KMS-11 (cell line): ENCODE measurements at regions not wholly inside any gene's neighbourhood (a gene's known extent, or its start where the extent isn't known, plus 50 kb on each side); places are given as distances from the start of the nearest gene placed in this dataset.

Source experiments
- H2AFZ ChIP-seq: fragments of 200-600 bp; sonication (generic); 2 replicates; pipeline ENCODE4 v1.6.1; 2016; ENCODE audit warnings: antibody characterized with exemption, mixed run types, low read depth
- H3K27ac ChIP-seq: fragments of 200-600 bp; sonication (generic); 2 replicates; pipeline ENCODE4 v1.6.1; 2016; ENCODE audit warnings: mild to moderate bottlenecking, mixed run types
- H3K27me3 ChIP-seq: fragments of 200-600 bp; sonication (generic); 2 replicates; pipeline ENCODE4 v1.6.1; 2017; ENCODE audit warnings: mild to moderate bottlenecking, low read depth, mixed run types, moderate library complexity; ENCODE audit not compliant: insufficient read depth
- H3K36me3 ChIP-seq: fragments of 200-600 bp; sonication (generic); 2 replicates; pipeline ENCODE4 v1.6.1; 2017; ENCODE audit warnings: mild to moderate bottlenecking, mixed run types; ENCODE audit not compliant: insufficient read depth
- H3K4me1 ChIP-seq: fragments of 200-600 bp; sonication (generic); 2 replicates; pipeline ENCODE4 v1.6.1; 2016; ENCODE audit warnings: mild to moderate bottlenecking, low read depth, mixed run types; ENCODE audit not compliant: poor library complexity, severe bottlenecking
- H3K4me2 ChIP-seq: fragments of 200-600 bp; sonication (generic); 2 replicates; pipeline ENCODE4 v1.7.0; 2016; ENCODE audit warnings: mild to moderate bottlenecking, mixed run types
- H3K4me3 ChIP-seq: fragments of 200-600 bp; sonication (generic); IDR thresholded peaks from 2 replicates; pipeline ENCODE4 v1.6.1; 2017; ENCODE audit warnings: low read depth, low read length, mixed read lengths; ENCODE audit not compliant: insufficient read depth
- H3K79me2 ChIP-seq: fragments of 200-600 bp; sonication (generic); 2 replicates; pipeline ENCODE4 v1.6.1; 2016; ENCODE audit warnings: low read depth, mixed run types; ENCODE audit not compliant: insufficient read depth
- H3K9ac ChIP-seq: fragments of 200-600 bp; sonication (generic); 2 replicates; pipeline ENCODE4 v1.6.1; 2016; ENCODE audit warnings: mild to moderate bottlenecking, mixed run types
- H4K20me1 ChIP-seq: fragments of 200-600 bp; sonication (generic); 2 replicates; pipeline ENCODE4 v1.6.1; 2016; ENCODE audit warnings: mild to moderate bottlenecking, mixed run types; ENCODE audit not compliant: insufficient read depth
- CTCF ChIP-seq: fragments of 200-600 bp; sonication (generic); conservative IDR thresholded peaks from 2 replicates; pipeline ENCODE4 v1.6.1; 2017; ENCODE audit warnings: low read depth, mild to moderate bottlenecking, antibody characterized with exemption, low read length, moderate library complexity, mixed read lengths

DNA sequence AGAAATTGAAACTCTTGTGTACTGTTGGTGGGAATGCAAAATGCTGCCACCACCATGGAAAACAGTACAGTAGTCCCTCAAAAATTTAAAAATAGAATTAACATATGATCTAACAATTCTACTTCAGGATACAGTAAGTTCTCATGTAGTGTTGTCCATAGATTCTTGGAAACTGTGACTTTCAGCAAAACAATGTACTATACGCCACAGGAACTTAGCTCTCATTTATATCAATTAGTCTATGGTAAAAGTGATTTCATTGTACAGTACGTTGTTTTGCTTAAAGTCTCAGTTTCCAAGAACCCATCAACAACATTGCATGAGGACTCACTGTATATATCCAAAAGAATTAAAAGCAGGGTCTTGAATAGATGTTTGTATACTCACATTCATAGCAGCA, 233.5 kb upstream of the GAS1 start:
- Histone ChIP-seq H3K4me2 (no peak overlapping the region), H3K27ac (no peak overlapping the region), H3K36me3 (no peaks in the 10 kb centered on the region), H2AFZ (no peak overlapping the region), H4K20me1 (no peaks in the 10 kb centered on the region), H3K9ac (no peak overlapping the region), H3K4me1 (peaks cover 6% of the 10 kb centered on the region), H3K4me3 (no peak overlapping the region), H3K27me3 (no peaks in the 10 kb centered on the region), H3K79me2 (no peaks in the 10 kb centered on the region)
- no peak for TF ChIP-seq CTCF

DNA sequence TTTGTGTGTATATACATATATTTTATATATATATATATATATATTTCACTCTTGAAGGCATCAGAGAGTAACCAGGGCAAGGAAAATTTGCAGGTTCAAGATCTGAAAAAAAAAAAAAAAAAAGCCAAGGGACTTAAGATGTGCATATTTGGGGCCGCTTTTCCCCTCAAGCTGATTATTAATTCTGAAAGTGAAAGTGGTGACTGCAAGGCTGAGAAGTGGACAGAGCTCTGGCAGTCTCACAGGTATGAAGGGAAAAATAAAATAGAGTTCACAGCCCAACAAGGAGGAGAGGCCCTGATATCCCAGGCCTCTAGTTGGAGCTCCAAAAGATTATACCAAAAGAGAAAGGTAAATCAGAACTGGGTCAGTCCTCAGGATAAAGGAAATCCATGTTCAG, 234.4 kb upstream of the GAS1 start:
- H2AFZ ChIP-seq, result no peak overlapping the region
- H3K4me3 ChIP-seq, result no peak overlapping the region
- no peak overlapping the region for H3K4me2 ChIP-seq
- TF ChIP-seq CTCF, result no peak
- peaks cover 6% of the 10 kb centered on the region for H3K4me1 ChIP-seq
- no peaks in the 10 kb centered on the region for H4K20me1 ChIP-seq
- H3K36me3 ChIP-seq, result no peaks in the 10 kb centered on the region
- no peak overlapping the region for H3K27ac ChIP-seq
- H3K27me3 ChIP-seq, result no peaks in the 10 kb centered on the region
- H3K79me2 ChIP-seq, result no peaks in the 10 kb centered on the region
- no peak overlapping the region for H3K9ac ChIP-seq

DNA sequence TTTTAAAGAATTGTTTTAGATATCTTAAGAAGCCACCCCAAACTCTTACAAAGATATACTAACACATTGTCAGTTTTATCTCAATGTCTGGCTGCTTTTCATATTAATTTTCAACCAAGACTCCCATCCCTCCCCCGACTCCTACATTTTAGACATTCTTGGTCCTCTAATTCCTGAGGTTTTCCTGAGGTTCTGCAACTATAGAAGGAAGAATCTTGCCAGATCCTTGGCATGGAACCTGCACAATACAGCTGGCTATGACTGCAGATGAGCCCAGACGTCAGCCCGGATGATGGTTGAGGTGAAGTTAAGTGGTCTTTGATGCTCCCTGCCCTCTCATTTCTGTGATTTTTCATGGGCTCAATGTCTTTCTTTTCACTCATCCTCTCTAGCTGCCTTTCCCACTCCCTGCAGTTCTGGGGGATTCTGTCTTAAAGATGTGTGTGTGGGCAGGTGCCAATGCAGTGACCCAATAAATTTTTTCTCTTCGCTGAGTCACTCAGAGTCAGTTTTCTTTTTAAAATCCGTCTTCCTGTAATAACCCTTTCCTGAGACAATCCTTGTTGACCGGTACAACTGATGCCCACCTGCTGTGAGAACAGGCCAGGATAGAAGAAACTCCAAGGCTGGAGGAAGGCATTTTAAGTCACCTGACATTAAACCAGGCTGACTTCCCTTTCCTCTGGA, 237.8 kb upstream of the GAS1 start:
- H3K4me2 ChIP-seq, result no peak overlapping the region
- H3K4me3 ChIP-seq, result no peak overlapping the region
- no peak overlapping the region for H2AFZ ChIP-seq
- no peak overlapping the region for H3K27ac ChIP-seq
- H3K9ac ChIP-seq, result no peak overlapping the region
- no peaks in the 10 kb centered on the region for H3K27me3 ChIP-seq
- no peaks in the 10 kb centered on the region for H4K20me1 ChIP-seq
- no peak for TF ChIP-seq CTCF
- no peaks in the 10 kb centered on the region for H3K79me2 ChIP-seq
- H3K4me1 ChIP-seq, result peaks cover 6% of the 10 kb centered on the region
- no peaks in the 10 kb centered on the region for H3K36me3 ChIP-seq

GRCh38 chr9:87187656-87188055, 240.3 kb upstream of the GAS1 start:
- Histone ChIP-seq H3K4me2 (no peak overlapping the region), H3K4me3 (no peak overlapping the region), H2AFZ (no peak overlapping the region), H3K36me3 (no peaks in the 10 kb centered on the region), H3K27me3 (no peaks in the 10 kb centered on the region), H4K20me1 (no peaks in the 10 kb centered on the region), H3K27ac (no peak overlapping the region), H3K79me2 (no peaks in the 10 kb centered on the region), H3K4me1 (no peaks in the 10 kb centered on the region), H3K9ac (no peak overlapping the region)
- TF ChIP-seq CTCF, result no peak
